Left lung (tissue), 4 donors: ENCODE measurements at regions not wholly inside any gene's neighbourhood (a gene's known extent, or its start where the extent isn't known, plus 50 kb on each side); places are given as distances from the start of the nearest gene placed in this dataset.

Experiments
- ATAC-seq: fragments of 200-7000 bp; cut with Tn5 transposase; one replicate; pipeline ENCODE4 v1.9.1; 2020; ENCODE audit warnings: moderate library complexity
- DNase-seq, 4 donors: peaks; one replicate each; pipeline ENCODE4 v3.0.0-alpha.2; 2013 to 2020
- H3K27ac ChIP-seq, 2 donors: fragments of 200-600 bp; sonication (generic) in 1 of 2; one replicate each; pipeline versions ENCODE4 v1.5.0 to v1.8.0; 2020 to 2021
- H3K27me3 ChIP-seq, 2 donors: fragments of 200-600 bp; sonication (generic) in 1 of 2; one replicate each; pipeline versions ENCODE4 v1.5.0 to v1.8.0; 2020 to 2021
- H3K36me3 ChIP-seq, 2 donors: fragments of 200-600 bp; sonication (generic) in 1 of 2; one replicate each; pipeline versions ENCODE4 v1.5.0 to v1.8.0; 2020 to 2021
- H3K4me1 ChIP-seq, 2 donors: fragments of 200-600 bp; one replicate each; pipeline ENCODE4 v1.8.0; 2021
- H3K4me3 ChIP-seq, 2 donors: fragments of 200-600 bp; sonication (generic) in 1 of 2; one replicate each; pipeline versions ENCODE4 v1.5.0 to v1.8.0; 2020 to 2021; ENCODE audit warnings: mild to moderate bottlenecking in 1 of 2
- H3K9me3 ChIP-seq, 2 donors: fragments of 200-600 bp; sonication (generic) in 1 of 2; one replicate each; pipeline versions ENCODE4 v1.5.0 to v1.8.0; 2020 to 2021
- intact Hi-C, 2 donors: fragments of 100-400 bp; cut with DNase I; formaldehyde crosslinking; loops; one replicate each; pipeline versions ENCODE4 v1.11.2 to v1.14.2; 2022
- TF ChIP-seq, protein P1 (sequence below), 2 donors: fragments of 200-600 bp; sonication (generic) in 1 of 2; IDR thresholded peaks; one replicate each; pipeline versions ENCODE4 v1.5.0 to v1.8.0; 2021; ENCODE audit warnings: antibody characterized with exemption in 2 of 2
- donor health status: DM: no; HTN: yes; CAD: no.
- donor health status: DM: no; HTN: no; CAD: no.

DNA sequence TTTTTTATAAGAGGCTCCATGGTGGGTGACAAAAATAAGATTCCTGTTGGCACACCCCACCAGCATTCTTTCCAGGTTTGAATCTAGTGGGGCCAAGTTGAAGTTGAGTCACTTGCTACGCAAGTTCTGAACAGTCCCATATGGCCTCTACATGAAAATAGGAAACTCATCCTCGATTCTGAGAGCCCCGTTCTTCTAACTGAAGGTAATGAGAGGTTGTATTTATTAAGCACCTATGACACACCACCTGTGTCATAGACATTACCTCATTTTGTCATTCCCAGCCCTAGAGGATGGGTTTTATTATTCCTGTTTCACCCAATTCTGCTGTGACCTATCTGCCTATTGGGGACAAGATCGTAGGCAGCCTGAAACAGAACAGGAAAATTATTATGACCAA lies 131.7 kb downstream of the ACTL7B start:
- H3K27ac ChIP-seq: no peak overlapping the region
- no peaks in the 10 kb centered on the region for H3K36me3 ChIP-seq
- H3K4me3 ChIP-seq: no peak overlapping the region
- H3K27me3 ChIP-seq: no peaks in the 10 kb centered on the region
- H3K4me1 ChIP-seq: no peaks in the 10 kb centered on the region
- TF ChIP-seq, protein P1, sequence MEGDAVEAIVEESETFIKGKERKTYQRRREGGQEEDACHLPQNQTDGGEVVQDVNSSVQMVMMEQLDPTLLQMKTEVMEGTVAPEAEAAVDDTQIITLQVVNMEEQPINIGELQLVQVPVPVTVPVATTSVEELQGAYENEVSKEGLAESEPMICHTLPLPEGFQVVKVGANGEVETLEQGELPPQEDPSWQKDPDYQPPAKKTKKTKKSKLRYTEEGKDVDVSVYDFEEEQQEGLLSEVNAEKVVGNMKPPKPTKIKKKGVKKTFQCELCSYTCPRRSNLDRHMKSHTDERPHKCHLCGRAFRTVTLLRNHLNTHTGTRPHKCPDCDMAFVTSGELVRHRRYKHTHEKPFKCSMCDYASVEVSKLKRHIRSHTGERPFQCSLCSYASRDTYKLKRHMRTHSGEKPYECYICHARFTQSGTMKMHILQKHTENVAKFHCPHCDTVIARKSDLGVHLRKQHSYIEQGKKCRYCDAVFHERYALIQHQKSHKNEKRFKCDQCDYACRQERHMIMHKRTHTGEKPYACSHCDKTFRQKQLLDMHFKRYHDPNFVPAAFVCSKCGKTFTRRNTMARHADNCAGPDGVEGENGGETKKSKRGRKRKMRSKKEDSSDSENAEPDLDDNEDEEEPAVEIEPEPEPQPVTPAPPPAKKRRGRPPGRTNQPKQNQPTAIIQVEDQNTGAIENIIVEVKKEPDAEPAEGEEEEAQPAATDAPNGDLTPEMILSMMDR (IDR thresholded peaks at IDR 0.05): no peak
- intact Hi-C loops: no loop called here
- no peaks in the 10 kb centered on the region for H3K9me3 ChIP-seq
- DNase-seq (no peak), ATAC-seq (no peak)

DNA sequence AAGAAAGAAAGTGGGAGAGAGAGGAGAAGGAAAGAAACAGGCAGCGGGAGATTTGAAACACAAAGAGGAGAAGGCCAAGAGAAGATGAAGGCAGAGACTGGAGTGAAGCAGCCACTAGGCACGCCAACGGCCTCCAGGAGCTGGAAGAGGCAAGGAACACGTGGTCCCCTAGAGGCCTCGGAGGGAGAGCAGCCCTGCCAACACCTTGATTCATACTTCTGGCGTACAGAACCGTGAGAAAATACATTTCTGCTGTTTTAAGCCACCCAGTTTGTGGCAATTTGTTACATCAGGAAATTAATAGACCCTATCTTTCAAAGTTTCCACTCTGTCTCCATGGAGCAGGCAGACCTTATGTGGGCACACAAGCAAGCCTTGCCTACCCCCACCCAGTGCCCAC lies 133.4 kb downstream of the ACTL7B start:
- intact Hi-C loops: no loop called here
- DNase-seq (no peak), ATAC-seq (no peak)
- Histone ChIP-seq H3K9me3 (peaks cover 0 to 3% of the 10 kb centered on the region in 2 donors), H3K4me3 (no peak overlapping the region), H3K36me3 (no peaks in the 10 kb centered on the region), H3K4me1 (no peaks in the 10 kb centered on the region), H3K27ac (no peak overlapping the region), H3K27me3 (no peaks in the 10 kb centered on the region)
- TF ChIP-seq, protein P1 (IDR thresholded peaks at IDR 0.05): no peak

DNA sequence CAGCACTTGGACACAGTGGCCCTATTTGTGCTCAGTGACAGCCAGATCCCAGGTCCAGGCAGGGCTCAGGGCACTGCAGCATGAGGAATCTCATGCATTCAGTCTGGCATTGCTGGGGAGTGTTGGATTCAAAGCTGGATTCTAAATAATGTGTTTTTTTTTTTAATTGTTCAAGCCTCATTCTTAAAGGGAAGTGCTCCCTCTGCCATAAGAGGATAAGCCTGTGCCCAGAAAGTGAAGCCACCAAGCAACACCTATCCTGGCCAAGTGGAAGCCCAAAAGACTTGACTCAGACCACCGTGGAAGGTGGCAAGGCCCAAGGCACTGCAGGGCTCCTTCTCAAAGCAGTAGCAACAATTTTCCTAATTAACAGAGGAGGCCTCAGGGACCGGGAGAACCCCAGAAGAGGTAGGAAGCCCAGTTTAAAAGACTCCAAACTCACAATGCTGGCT lies 135.6 kb downstream of the ACTL7B start:
- H3K9me3 ChIP-seq: peaks cover 0 to 9% of the 10 kb centered on the region in 2 donors
- ATAC-seq (no peak), DNase-seq (no peak)
- intact Hi-C loops: no loop called here
- H3K4me1 ChIP-seq: no peaks in the 10 kb centered on the region
- TF ChIP-seq, protein P1 (IDR thresholded peaks at IDR 0.05): no peak
- no peak overlapping the region for H3K27ac ChIP-seq
- no peaks in the 10 kb centered on the region for H3K36me3 ChIP-seq
- H3K27me3 ChIP-seq: no peaks in the 10 kb centered on the region
- no peak overlapping the region for H3K4me3 ChIP-seq

DNA sequence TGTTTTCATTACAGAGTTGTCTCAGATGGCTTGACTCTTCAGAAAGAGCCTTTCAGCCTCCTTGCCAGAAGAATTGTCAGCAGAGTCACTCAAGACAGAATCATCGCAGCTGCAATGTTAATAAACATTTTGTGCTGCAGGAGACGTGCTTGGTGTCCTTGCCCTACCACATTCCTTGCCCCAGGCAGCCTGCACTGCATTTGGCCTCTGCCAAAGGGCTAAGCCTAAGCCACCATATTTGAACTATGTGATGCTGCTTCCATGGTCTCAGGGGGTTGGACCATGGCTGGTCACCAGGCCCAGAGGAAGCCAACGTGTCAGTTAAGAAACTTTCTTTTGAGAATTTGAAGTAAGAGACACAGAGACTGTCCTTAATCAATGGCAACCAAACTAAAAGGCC lies 145.4 kb downstream of the ACTL7B start:
- no peak for DNase-seq
- Histone ChIP-seq H3K4me1 (no peaks in the 10 kb centered on the region), H3K27me3 (no peaks in the 10 kb centered on the region), H3K27ac (no peak overlapping the region), H3K9me3 (no peaks in the 10 kb centered on the region), H3K4me3 (no peak overlapping the region), H3K36me3 (no peaks in the 10 kb centered on the region)
- intact Hi-C loops: no loop called here
- TF ChIP-seq, protein P1 (IDR thresholded peaks at IDR 0.05): no peak
- no peak for ATAC-seq

DNA sequence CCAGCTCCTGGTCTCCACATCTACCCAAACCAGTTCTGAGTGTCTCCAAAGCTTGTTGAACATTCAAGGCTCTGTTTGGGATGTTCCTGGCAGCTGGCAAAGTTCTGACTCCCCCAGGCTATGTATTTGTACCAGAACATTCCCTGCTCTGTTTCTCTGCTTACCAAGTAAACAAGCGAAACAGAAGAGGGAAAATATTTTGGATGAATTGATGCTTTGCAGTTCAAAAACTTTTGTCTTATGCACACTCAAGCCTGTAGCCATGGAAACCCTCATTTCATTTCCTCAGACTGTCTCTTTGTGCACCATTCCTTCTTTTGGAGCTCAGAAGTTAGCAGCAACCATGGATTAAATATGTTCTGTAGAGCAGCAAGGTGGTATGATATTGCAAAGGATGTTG lies 145.8 kb downstream of the ACTL7B start:
- intact Hi-C loops: no loop called here
- no peak for DNase-seq
- Histone ChIP-seq H3K27me3 (no peaks in the 10 kb centered on the region), H3K9me3 (no peaks in the 10 kb centered on the region), H3K4me3 (no peak overlapping the region), H3K36me3 (no peaks in the 10 kb centered on the region), H3K4me1 (no peaks in the 10 kb centered on the region), H3K27ac (no peak overlapping the region)
- TF ChIP-seq, protein P1 (IDR thresholded peaks at IDR 0.05): no peak
- no peak for ATAC-seq
